ENCODE measurements at regions not wholly inside any gene's neighbourhood (a gene's known extent, or its start where the extent isn't known, plus 50 kb on each side); places are given as distances from the start of the nearest gene placed in this dataset.

DNA sequence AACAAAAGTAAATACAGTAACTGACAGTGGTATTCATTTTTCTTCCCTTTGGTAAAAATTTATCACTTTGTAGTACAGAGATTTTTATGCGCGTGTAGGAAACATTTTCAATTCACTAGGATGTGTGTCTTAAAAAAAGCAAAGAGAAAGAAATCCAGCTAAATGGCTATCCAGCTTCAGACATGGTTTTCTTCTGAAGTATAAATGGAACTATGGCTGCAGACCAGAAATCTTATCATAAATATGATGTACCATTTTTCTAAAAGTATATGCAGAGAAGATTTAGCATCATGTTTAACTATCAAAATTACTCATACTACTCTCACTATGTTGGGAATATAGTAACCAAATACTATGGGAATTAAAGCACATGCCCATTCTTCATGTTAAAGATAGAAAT, 328.4 kb upstream of the SMIM30 start:
- Histone ChIP-seq H3K9me3 (ENCODE audit: control insufficient read depth, insufficient read depth, low read length) (no peaks in the 10 kb centered on the region), H3K4me1 (ENCODE audit: control insufficient read depth, insufficient read depth, low read length) (no peaks in the 10 kb centered on the region), H2AK5ac (ENCODE audit: low read depth, low read length) (no peak overlapping the region), H4K5ac (ENCODE audit: low read depth, low read length) (no peak overlapping the region), H2BK20ac (ENCODE audit: low read depth, low read length) (no peak overlapping the region), H2BK5ac (ENCODE audit: low read depth, low read length, poor library complexity, severe bottlenecking) (no peak overlapping the region), H3K23ac (ENCODE audit: low read depth, low read length) (no peak overlapping the region), H3K4me2 (ENCODE audit: low read depth, low read length) (no peak overlapping the region), H2AFZ (replicated peaks; ENCODE audit: low read length, poor library complexity) (no peak overlapping the region), H3K36me3 (ENCODE audit: control insufficient read depth, insufficient read depth, low read length) (no peaks in the 10 kb centered on the region), H3K4me3 (ENCODE audit: insufficient read depth, low read depth, low read length) (no peak overlapping the region), H3K27me3 (ENCODE audit: control insufficient read depth, insufficient read depth, low read length) (no peaks in the 10 kb centered on the region), H2BK120ac (ENCODE audit: low read depth, low read length) (no peak overlapping the region), H3K18ac (ENCODE audit: low read depth, low read length) (no peak overlapping the region), H3K4ac (ENCODE audit: low read depth, low read length) (no peak overlapping the region), H3K27ac (ENCODE audit: insufficient read depth, low read length) (no peak overlapping the region), H3K9ac (ENCODE audit: low read depth, low read length) (no peak overlapping the region), H3K79me1 (ENCODE audit: low read depth in 1 of 2, low read length in 2 of 2) (no peaks in the 10 kb centered on the region), H3K56ac (ENCODE audit: extremely low read depth, insufficient read depth, low read length) (no peak overlapping the region), H4K8ac (ENCODE audit: low read depth in 2 of 2, low read length in 2 of 2) (no peak overlapping the region), H4K20me1 (ENCODE audit: insufficient read depth, low read length) (no peaks in the 10 kb centered on the region), H3K9me1 (ENCODE audit: insufficient read depth, low read length) (no peaks in the 10 kb centered on the region), H4K91ac (ENCODE audit: insufficient read depth, low read depth, low read length) (no peak overlapping the region), H2BK15ac (ENCODE audit: low read depth, low read length) (no peak overlapping the region), H2AK9ac (replicated peaks; ENCODE audit: low read depth, low read length, poor library complexity) (no peak overlapping the region), H3K14ac (replicated peaks; ENCODE audit: low read depth, low read length) (no peak overlapping the region)
- dilution Hi-C loops (cut with HindIII; ENCODE audit: low sequenced_read_pairs, unreplicated experiment): no loop called here
- ATAC-seq (ENCODE audit: low read depth) (no peak), DNase-seq (no peak)
- in situ Hi-C loops (cut with MboI; ENCODE audit: low sequenced_read_pairs): no loop called here
- ChIA-PET CTCF (no interaction called here), POLR2A (ENCODE audit: unreplicated experiment) (no interaction called here)
- TF ChIP-seq POLR2A (IDR thresholded peaks at IDR 0.05; ENCODE audit: low read depth, low read length) (no peak), RFX5 (IDR thresholded peaks at IDR 0.05; ENCODE audit: low read depth, low read length) (no peak), MAFK (IDR thresholded peaks at IDR 0.05; ENCODE audit: low read depth, low read length) (no peak), CEBPB (IDR thresholded peaks at IDR 0.05; ENCODE audit: low read depth, low read length) (no peak)
- TF ChIP-seq, protein P1, sequence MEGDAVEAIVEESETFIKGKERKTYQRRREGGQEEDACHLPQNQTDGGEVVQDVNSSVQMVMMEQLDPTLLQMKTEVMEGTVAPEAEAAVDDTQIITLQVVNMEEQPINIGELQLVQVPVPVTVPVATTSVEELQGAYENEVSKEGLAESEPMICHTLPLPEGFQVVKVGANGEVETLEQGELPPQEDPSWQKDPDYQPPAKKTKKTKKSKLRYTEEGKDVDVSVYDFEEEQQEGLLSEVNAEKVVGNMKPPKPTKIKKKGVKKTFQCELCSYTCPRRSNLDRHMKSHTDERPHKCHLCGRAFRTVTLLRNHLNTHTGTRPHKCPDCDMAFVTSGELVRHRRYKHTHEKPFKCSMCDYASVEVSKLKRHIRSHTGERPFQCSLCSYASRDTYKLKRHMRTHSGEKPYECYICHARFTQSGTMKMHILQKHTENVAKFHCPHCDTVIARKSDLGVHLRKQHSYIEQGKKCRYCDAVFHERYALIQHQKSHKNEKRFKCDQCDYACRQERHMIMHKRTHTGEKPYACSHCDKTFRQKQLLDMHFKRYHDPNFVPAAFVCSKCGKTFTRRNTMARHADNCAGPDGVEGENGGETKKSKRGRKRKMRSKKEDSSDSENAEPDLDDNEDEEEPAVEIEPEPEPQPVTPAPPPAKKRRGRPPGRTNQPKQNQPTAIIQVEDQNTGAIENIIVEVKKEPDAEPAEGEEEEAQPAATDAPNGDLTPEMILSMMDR (conservative IDR thresholded peaks at IDR 0.05; ENCODE audit: low read depth, low read length): no peak
- WGBS, 2 experiments (ENCODE audit: extremely low coverage in 2 of 2, insufficient read length in 1 of 2): no CpG with 5 or more reads among the region's 2 CpGs
- intact Hi-C loops (cut with micrococcal nuclease): no loop called here
- no TSS peak for BruUV-seq (replicated peaks)

Data from IMR-90 (cell line).